HEK293 (cell line): ENCODE measurements at regions not wholly inside any gene's neighbourhood (a gene's known extent, or its start where the extent isn't known, plus 50 kb on each side); places are given as distances from the start of the nearest gene placed in this dataset.

Experiments used
- CTCF ChIA-PET: fragments of 350-600 bp; formaldehyde crosslinking; extraction: SDS; loops from one replicate; lab custom pipeline; 2021; ENCODE audit warnings: antibody characterized with exemption; lab: Yijun Ruan, JAX
- POLR2A ChIA-PET: fragments of 300-600 bp; formaldehyde crosslinking; extraction: SDS; loops from one replicate; lab custom pipeline; 2020; ENCODE audit warnings: antibody characterized with exemption, inconsistent platforms; lab: Yijun Ruan, JAX
- H3K27ac ChIP-seq: fragments of 200-500 bp; sonication (Bioruptor generic); 2 replicates; pipeline ENCODE4 v1.5.1; 2014; ENCODE audit warnings: low read depth, low read length, control low read depth, inconsistent platforms; ENCODE audit errors: extremely low read depth
- H3K36me3 ChIP-seq, 2 experiments: fragments of 200-500 bp in 1 of 2; sonication (Bioruptor generic) in 1 of 2; 1 replicate in 1 of 2; 2 replicates in 1 of 2; pipeline ENCODE4 v1.5.1; 2014 to 2017; ENCODE audit warnings: inconsistent platforms in 2 of 2, low read length in 2 of 2; ENCODE audit not compliant: control insufficient read depth in 2 of 2, insufficient read depth in 1 of 2
- H3K4me1 ChIP-seq: fragments of 200-500 bp; sonication (Bioruptor generic); 2 replicates; pipeline ENCODE4 v1.5.1; 2014; ENCODE audit warnings: mild to moderate bottlenecking, low read length, inconsistent platforms; ENCODE audit not compliant: control insufficient read depth, insufficient read depth
- H3K4me3 ChIP-seq: 2 replicates; pipeline ENCODE4 v1.5.1; 2011; ENCODE audit warnings: low read depth, mild to moderate bottlenecking, control low read depth, low read length, moderate library complexity
- H3K9me3 ChIP-seq: fragments of 200-500 bp; sonication (Bioruptor generic); 2 replicates; pipeline ENCODE4 v1.5.1; 2014; ENCODE audit warnings: low read depth, low read length, inconsistent platforms; ENCODE audit not compliant: control insufficient read depth, insufficient read depth
- FEZF1 ChIP-seq: fragments of 450-650 bp; formaldehyde crosslinking; IDR thresholded peaks from 2 replicates; pipeline ENCODE4 v1.5.1; 2016; ENCODE audit warnings: missing biosample characterization, missing genetic modification characterization
- KLF10 ChIP-seq: fragments of 450-650 bp; IDR thresholded peaks from 2 replicates; pipeline ENCODE4 v1.5.1; 2018; ENCODE audit warnings: missing biosample characterization, mild to moderate bottlenecking, missing genetic modification characterization
- MYNN ChIP-seq: fragments of 450-650 bp; formaldehyde crosslinking; IDR thresholded peaks from 2 replicates; pipeline ENCODE4 v1.5.1; 2016; ENCODE audit warnings: missing biosample characterization, missing genetic modification characterization, borderline replicate concordance
- REPIN1 ChIP-seq: fragments of 450-650 bp; formaldehyde crosslinking; IDR thresholded peaks from 2 replicates; pipeline ENCODE4 v1.5.1; 2017; ENCODE audit warnings: missing biosample characterization, missing genetic modification characterization, low read depth
- SALL2 ChIP-seq: fragments of 450-650 bp; formaldehyde crosslinking; IDR thresholded peaks from 2 replicates; pipeline ENCODE4 v1.5.0; 2017; ENCODE audit warnings: missing biosample characterization, mild to moderate bottlenecking, missing genetic modification characterization, borderline replicate concordance
- ZBTB7A ChIP-seq: fragments of 450-650 bp; formaldehyde crosslinking; IDR thresholded peaks from 2 replicates; pipeline ENCODE4 v1.5.1; 2016; ENCODE audit warnings: low read depth, missing biosample characterization, missing genetic modification characterization
- ZIC2 ChIP-seq: fragments of 450-650 bp; formaldehyde crosslinking; IDR thresholded peaks from 2 replicates; pipeline ENCODE4 v1.5.1; 2016; ENCODE audit warnings: missing biosample characterization, missing genetic modification characterization
- ZNF10 ChIP-seq: fragments of 450-650 bp; formaldehyde crosslinking; IDR thresholded peaks from 2 replicates; pipeline ENCODE4 v1.5.1; 2017; ENCODE audit warnings: missing biosample characterization, missing genetic modification characterization
- ZNF155 ChIP-seq: fragments of 450-650 bp; formaldehyde crosslinking; IDR thresholded peaks from 2 replicates; pipeline ENCODE4 v1.5.1; 2016; ENCODE audit warnings: missing biosample characterization, missing genetic modification characterization
- ZNF169 ChIP-seq: fragments of 450-650 bp; formaldehyde crosslinking; IDR thresholded peaks from 2 replicates; pipeline ENCODE4 v1.5.1; 2016; ENCODE audit warnings: missing biosample characterization, missing genetic modification characterization
- ZNF19 ChIP-seq: fragments of 450-650 bp; formaldehyde crosslinking; IDR thresholded peaks from 2 replicates; pipeline ENCODE4; 2016; ENCODE audit warnings: missing biosample characterization, missing genetic modification characterization, low read depth
- ZNF223 ChIP-seq: fragments of 450-650 bp; formaldehyde crosslinking; IDR thresholded peaks from 2 replicates; pipeline ENCODE4 v1.5.1; 2016; ENCODE audit warnings: missing biosample characterization, missing genetic modification characterization
- ZNF350 ChIP-seq: fragments of 450-650 bp; formaldehyde crosslinking; IDR thresholded peaks from 2 replicates; pipeline ENCODE4 v1.5.0; 2017; ENCODE audit warnings: missing biosample characterization, mild to moderate bottlenecking, missing genetic modification characterization
- ZNF701 ChIP-seq: fragments of 450-650 bp; formaldehyde crosslinking; IDR thresholded peaks from 2 replicates; pipeline ENCODE4 v1.5.1; 2016; ENCODE audit warnings: missing biosample characterization, missing genetic modification characterization
- TF ChIP-seq, protein P1 (sequence below): fragments of 450-650 bp; formaldehyde crosslinking; IDR thresholded peaks from 2 replicates; pipeline ENCODE4 v1.5.1; 2016; ENCODE audit warnings: missing biosample characterization, missing genetic modification characterization
- TF ChIP-seq, protein P2 (sequence below): fragments of 450-650 bp; IDR thresholded peaks from 2 replicates; pipeline ENCODE4 v1.5.1; 2018; ENCODE audit warnings: missing biosample characterization, missing genetic modification characterization
- TF ChIP-seq, protein P3 (sequence below): fragments of 450-650 bp; formaldehyde crosslinking; IDR thresholded peaks from 2 replicates; pipeline ENCODE4 v1.5.1; 2016; ENCODE audit warnings: missing biosample characterization, missing genetic modification characterization, low read depth
- TF ChIP-seq, protein P4 (sequence below): fragments of 450-650 bp; formaldehyde crosslinking; IDR thresholded peaks from 2 replicates; pipeline ENCODE4 v1.5.1; 2016; ENCODE audit warnings: missing biosample characterization, missing genetic modification characterization
- TF ChIP-seq, protein P5 (sequence below): fragments of 450-650 bp; formaldehyde crosslinking; IDR thresholded peaks from 2 replicates; pipeline ENCODE4 v1.5.1; 2016; ENCODE audit warnings: missing biosample characterization, missing genetic modification characterization
- TF ChIP-seq, protein P6 (sequence below): fragments of 450-650 bp; formaldehyde crosslinking; IDR thresholded peaks from 2 replicates; pipeline ENCODE4 v1.5.1; 2016; ENCODE audit warnings: missing biosample characterization, missing genetic modification characterization
- TF ChIP-seq, protein P7 (sequence below): fragments of 450-650 bp; formaldehyde crosslinking; IDR thresholded peaks from 2 replicates; pipeline ENCODE4 v1.5.1; 2016; ENCODE audit warnings: missing biosample characterization, missing genetic modification characterization

DNA sequence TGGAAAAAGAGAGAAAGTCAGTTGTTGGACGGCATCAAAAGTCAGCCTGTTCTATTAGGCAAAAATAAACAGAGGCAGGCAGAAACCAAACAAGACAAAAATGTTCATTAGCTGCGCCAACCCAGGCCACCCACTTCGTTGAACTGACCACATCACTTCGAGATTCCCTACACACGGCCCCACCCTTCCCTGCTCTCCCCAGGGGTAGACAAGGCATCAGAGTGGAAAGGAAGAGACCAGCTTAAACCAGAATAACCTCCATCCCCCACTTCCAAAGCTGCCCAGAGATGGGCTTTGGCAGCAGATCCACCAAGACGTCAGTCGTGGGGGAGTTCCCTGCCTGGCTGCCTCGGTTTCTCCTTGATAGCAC, 204.6 kb upstream of the TSHZ3 start:
- no peak overlapping the region for H3K27ac ChIP-seq
- H3K4me3 ChIP-seq, result no peak overlapping the region
- TF ChIP-seq SALL2, result no peak
- TF ChIP-seq, protein P1, sequence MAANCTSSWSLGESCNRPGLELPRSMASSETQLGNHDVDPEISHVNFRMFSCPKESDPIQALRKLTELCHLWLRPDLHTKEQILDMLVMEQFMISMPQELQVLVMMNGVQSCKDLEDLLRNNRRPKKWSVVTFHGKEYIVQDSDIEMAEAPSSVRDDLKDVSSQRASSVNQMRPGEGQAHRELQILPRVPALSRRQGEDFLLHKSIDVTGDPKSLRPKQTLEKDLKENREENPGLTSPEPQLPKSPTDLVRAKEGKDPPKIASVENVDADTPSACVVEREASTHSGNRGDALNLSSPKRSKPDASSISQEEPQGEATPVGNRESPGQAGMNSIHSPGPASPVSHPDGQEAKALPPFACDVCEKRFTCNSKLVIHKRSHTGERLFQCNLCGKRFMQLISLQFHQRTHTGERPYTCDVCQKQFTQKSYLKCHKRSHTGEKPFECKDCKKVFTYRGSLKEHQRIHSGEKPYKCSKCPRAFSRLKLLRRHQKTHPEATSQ, result no peak
- TF ChIP-seq, protein P2, sequence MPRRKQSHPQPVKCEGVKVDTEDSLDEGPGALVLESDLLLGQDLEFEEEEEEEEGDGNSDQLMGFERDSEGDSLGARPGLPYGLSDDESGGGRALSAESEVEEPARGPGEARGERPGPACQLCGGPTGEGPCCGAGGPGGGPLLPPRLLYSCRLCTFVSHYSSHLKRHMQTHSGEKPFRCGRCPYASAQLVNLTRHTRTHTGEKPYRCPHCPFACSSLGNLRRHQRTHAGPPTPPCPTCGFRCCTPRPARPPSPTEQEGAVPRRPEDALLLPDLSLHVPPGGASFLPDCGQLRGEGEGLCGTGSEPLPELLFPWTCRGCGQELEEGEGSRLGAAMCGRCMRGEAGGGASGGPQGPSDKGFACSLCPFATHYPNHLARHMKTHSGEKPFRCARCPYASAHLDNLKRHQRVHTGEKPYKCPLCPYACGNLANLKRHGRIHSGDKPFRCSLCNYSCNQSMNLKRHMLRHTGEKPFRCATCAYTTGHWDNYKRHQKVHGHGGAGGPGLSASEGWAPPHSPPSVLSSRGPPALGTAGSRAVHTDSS, result no peak
- TF ChIP-seq ZNF19 (tag by site-specific recombination), result no peak
- no peak for TF ChIP-seq MYNN (tag by site-specific recombination)
- TF ChIP-seq ZNF223 (tag by site-specific recombination), result no peak
- ChIA-PET CTCF (interaction anchor here (0.5 to 1.5 kb wide), 3 partner anchors 871 to 884 kb away, joined by 3 to 4 read pairs (median 3); no protein-coding TSS in a partner anchor), POLR2A (no interaction called here)
- H3K9me3 ChIP-seq, result no peaks in the 10 kb centered on the region; the same call in 1 of the 2 replicates
- peaks cover 3% of the 10 kb centered on the region for H3K4me1 ChIP-seq
- H3K36me3 ChIP-seq, result no peaks in the 10 kb centered on the region; a peak in 1 of 3 replicates

DNA sequence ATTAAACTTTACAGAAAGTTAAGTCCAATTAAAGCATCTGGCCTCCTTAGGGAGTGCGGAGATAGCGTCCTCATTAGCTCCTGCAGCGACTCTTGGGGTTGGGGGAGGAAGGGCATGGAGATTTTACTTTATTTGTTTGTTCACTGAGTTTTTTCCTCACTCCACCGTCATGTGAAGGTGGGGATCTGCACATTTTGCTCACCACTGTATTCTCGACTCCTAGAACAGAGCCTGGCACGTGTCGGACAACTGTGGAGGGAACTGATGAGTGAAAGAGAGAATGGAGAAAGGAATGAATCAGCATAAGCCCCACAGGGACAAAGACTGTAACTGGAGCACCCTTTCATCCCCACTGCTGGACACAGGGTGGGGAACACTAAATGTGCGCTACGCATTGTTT, 205.1 kb upstream of the TSHZ3 start:
- no peak overlapping the region for H3K4me3 ChIP-seq
- TF ChIP-seq ZNF701 (tag by site-specific recombination) (no peak), ZIC2 (no peak), ZNF169 (tag by site-specific recombination) (no peak)
- TF ChIP-seq, protein P3, sequence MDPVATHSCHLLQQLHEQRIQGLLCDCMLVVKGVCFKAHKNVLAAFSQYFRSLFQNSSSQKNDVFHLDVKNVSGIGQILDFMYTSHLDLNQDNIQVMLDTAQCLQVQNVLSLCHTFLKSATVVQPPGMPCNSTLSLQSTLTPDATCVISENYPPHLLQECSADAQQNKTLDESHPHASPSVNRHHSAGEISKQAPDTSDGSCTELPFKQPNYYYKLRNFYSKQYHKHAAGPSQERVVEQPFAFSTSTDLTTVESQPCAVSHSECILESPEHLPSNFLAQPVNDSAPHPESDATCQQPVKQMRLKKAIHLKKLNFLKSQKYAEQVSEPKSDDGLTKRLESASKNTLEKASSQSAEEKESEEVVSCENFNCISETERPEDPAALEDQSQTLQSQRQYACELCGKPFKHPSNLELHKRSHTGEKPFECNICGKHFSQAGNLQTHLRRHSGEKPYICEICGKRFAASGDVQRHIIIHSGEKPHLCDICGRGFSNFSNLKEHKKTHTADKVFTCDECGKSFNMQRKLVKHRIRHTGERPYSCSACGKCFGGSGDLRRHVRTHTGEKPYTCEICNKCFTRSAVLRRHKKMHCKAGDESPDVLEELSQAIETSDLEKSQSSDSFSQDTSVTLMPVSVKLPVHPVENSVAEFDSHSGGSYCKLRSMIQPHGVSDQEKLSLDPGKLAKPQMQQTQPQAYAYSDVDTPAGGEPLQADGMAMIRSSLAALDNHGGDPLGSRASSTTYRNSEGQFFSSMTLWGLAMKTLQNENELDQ (tag by site-specific recombination), result no peak
- TF ChIP-seq, all 188 proteins: peak for 0
- CTCF ChIA-PET, result interaction anchor here (0.5 to 1.5 kb wide), 3 partner anchors 671 to 885 kb away, joined by 3 to 6 read pairs (median 4); no protein-coding TSS in a partner anchor
- POLR2A ChIA-PET, result no interaction called here
- peaks cover 5% of the 10 kb centered on the region; the same call in 1 of the 2 replicates for H3K9me3 ChIP-seq
- no peak overlapping the region for H3K27ac ChIP-seq
- H3K36me3 ChIP-seq, result no peaks in the 10 kb centered on the region; a peak in 1 of 3 replicates
- H3K4me1 ChIP-seq, result peaks cover 3% of the 10 kb centered on the region

DNA sequence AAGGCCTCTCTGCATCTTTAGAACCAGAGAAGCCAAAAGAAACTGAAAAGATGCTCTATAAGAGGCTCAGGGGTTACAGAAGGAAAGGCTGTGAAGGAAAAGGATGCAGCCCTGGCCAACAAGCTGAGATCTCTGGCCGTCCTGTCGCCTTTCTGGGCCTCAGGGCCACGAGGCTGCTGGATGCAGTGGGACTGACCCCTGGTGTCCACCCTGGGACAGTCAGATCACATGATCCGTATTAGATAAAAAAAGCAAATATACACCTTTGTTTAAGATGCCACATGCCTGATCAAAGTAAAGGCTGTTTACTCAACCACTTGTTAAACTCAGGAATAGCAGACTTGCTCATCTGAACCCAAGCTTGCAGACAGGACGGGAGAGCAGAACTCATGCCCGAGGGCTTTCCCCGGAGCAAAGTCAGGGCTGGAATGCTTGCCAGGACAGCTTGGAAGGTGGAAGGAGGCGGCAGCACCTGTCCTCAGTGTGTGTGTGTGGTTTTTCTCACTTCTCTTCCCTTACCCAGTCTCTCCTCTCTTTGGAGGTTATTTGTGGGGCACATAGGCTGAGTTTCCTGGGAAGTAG, 206.5 kb upstream of the TSHZ3 start:
- Histone ChIP-seq H3K9me3 (peaks cover 5% of the 10 kb centered on the region; the same call in 1 of the 2 replicates), H3K36me3 (no peaks in the 10 kb centered on the region; a peak in 1 of 3 replicates), H3K27ac (no peak overlapping the region), H3K4me1 (peaks cover 3% of the 10 kb centered on the region), H3K4me3 (no peak overlapping the region)
- CTCF ChIA-PET, result no interaction called here
- POLR2A ChIA-PET, result no interaction called here
- no peak for TF ChIP-seq ZNF10 (tag by site-specific recombination)
- no peak for TF ChIP-seq FEZF1 (tag by site-specific recombination)
- TF ChIP-seq ZNF155 (tag by site-specific recombination), result no peak
- TF ChIP-seq REPIN1 (tag by site-specific recombination), result no peak
- TF ChIP-seq KLF10, result no peak
- TF ChIP-seq, protein P4, sequence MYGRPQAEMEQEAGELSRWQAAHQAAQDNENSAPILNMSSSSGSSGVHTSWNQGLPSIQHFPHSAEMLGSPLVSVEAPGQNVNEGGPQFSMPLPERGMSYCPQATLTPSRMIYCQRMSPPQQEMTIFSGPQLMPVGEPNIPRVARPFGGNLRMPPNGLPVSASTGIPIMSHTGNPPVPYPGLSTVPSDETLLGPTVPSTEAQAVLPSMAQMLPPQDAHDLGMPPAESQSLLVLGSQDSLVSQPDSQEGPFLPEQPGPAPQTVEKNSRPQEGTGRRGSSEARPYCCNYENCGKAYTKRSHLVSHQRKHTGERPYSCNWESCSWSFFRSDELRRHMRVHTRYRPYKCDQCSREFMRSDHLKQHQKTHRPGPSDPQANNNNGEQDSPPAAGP (tag by site-specific recombination), result no peak
- TF ChIP-seq, protein P5, sequence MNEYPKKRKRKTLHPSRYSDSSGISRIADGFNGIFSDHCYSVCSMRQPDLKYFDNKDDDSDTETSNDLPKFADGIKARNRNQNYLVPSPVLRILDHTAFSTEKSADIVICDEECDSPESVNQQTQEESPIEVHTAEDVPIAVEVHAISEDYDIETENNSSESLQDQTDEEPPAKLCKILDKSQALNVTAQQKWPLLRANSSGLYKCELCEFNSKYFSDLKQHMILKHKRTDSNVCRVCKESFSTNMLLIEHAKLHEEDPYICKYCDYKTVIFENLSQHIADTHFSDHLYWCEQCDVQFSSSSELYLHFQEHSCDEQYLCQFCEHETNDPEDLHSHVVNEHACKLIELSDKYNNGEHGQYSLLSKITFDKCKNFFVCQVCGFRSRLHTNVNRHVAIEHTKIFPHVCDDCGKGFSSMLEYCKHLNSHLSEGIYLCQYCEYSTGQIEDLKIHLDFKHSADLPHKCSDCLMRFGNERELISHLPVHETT, result no peak
- TF ChIP-seq, protein P6, sequence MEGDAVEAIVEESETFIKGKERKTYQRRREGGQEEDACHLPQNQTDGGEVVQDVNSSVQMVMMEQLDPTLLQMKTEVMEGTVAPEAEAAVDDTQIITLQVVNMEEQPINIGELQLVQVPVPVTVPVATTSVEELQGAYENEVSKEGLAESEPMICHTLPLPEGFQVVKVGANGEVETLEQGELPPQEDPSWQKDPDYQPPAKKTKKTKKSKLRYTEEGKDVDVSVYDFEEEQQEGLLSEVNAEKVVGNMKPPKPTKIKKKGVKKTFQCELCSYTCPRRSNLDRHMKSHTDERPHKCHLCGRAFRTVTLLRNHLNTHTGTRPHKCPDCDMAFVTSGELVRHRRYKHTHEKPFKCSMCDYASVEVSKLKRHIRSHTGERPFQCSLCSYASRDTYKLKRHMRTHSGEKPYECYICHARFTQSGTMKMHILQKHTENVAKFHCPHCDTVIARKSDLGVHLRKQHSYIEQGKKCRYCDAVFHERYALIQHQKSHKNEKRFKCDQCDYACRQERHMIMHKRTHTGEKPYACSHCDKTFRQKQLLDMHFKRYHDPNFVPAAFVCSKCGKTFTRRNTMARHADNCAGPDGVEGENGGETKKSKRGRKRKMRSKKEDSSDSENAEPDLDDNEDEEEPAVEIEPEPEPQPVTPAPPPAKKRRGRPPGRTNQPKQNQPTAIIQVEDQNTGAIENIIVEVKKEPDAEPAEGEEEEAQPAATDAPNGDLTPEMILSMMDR (tag by site-specific recombination), result no peak
- no peak for TF ChIP-seq ZBTB7A (tag by site-specific recombination)
- TF ChIP-seq, protein P7, sequence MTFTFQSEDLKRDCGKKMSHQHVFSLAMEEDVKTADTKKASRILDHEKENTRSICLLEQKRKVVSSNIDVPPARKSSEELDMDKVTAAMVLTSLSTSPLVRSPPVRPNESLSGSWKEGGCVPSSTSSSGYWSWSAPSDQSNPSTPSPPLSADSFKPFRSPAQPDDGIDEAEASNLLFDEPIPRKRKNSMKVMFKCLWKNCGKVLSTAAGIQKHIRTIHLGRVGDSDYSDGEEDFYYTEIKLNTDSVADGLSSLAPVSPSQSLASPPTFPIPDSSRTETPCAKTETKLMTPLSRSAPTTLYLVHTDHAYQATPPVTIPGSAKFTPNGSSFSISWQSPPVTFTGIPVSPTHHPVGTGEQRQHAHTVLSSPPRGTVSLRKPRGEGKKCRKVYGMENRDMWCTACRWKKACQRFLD (tag by site-specific recombination), result no peak
- no peak for TF ChIP-seq ZNF350 (tag by site-specific recombination)
